ENCODE measurements at regions not wholly inside any gene's neighbourhood (a gene's known extent, or its start where the extent isn't known, plus 50 kb on each side); places are given as distances from the start of the nearest gene placed in this dataset.
"Not testable (repeated sequence)": the region's sequence is repeated elsewhere in the genome, so short reads cannot be mapped to it uniquely, and the experiment has no call there.

- TF ChIP-seq CTCF (IDR thresholded peaks at IDR 0.05; ENCODE audit: borderline replicate concordance, extremely low read depth, low read length, poor library complexity, severe bottlenecking); EZH2 (IDR thresholded peaks at IDR 0.05; ENCODE audit: borderline replicate concordance, low read depth, low read length, severe bottlenecking): not testable (repeated sequence)
Measured at GRCh38 chr11:130566360-130566759, 117.9 kb downstream of the ADAMTS15 start.
